GM18507 (cell line): ENCODE measurements at regions not wholly inside any gene's neighbourhood (a gene's known extent, or its start where the extent isn't known, plus 50 kb on each side); places are given as distances from the start of the nearest gene placed in this dataset.
"Not testable (repeated sequence)": the region's sequence is repeated elsewhere in the genome, so short reads cannot be mapped to it uniquely, and the experiment has no call there.

ENCODE experiments used
- DNase-seq: peaks from one replicate; pipeline ENCODE4 v3.0.0; 2011; ENCODE audit warnings: low read depth; ENCODE audit not compliant: insufficient read length; ENCODE audit errors: extremely low spot score
- FAIRE-seq: peaks from 2 replicates; lab custom pipeline; 2011; peaks lifted over from hg19 to GRCh38; lab: Jason Lieb, UNC

GRCh38 chr3:152128356-152128755, 140.4 kb upstream of the MBNL1 start:
- FAIRE-seq (no peak), DNase-seq (no peak)

- DNase-seq: no peak
- no peak for FAIRE-seq
Measured at GRCh38 chr3:152139651-152140050, 129.1 kb upstream of the MBNL1 start.

- no peak for DNase-seq
- FAIRE-seq: no peak
Measured at GRCh38 chr3:152146461-152146860, 122.3 kb upstream of the MBNL1 start.

- no peak for FAIRE-seq
Measured at GRCh38 chr3:152147748-152148147, 121.0 kb upstream of the MBNL1 start.

GRCh38 chr3:152148579-152148978, 120.2 kb upstream of the MBNL1 start:
- DNase-seq (no peak), FAIRE-seq (no peak)

More at GRCh38 chr3:152147748-152148147, 121.0 kb upstream of the MBNL1 start:
- DNase-seq: no peak

GRCh38 chr3:152149832-152150231, 118.9 kb upstream of the MBNL1 start:
- DNase-seq (no peak), FAIRE-seq (peak; percentile 18)

- peak; percentile 21 for FAIRE-seq
Measured at GRCh38 chr3:152151216-152151876, 117.4 kb upstream of the MBNL1 start.

GRCh38 chr3:152151877-152152765, 116.6 kb upstream of the MBNL1 start:
- FAIRE-seq: not testable (repeated sequence)

More at GRCh38 chr3:152151216-152151876, 117.4 kb upstream of the MBNL1 start:
- DNase-seq: no peak

GRCh38 chr3:152153115-152153514, 115.6 kb upstream of the MBNL1 start:
- not testable (repeated sequence) for FAIRE-seq, DNase-seq

More at GRCh38 chr3:152151877-152152765, 116.6 kb upstream of the MBNL1 start:
- DNase-seq: not testable (repeated sequence)

- no peak for FAIRE-seq
- no peak for DNase-seq
Measured at GRCh38 chr3:152155246-152156020, 113.3 kb upstream of the MBNL1 start.

- FAIRE-seq: no peak
- DNase-seq: no peak
Measured at GRCh38 chr3:152156880-152157279, 111.8 kb upstream of the MBNL1 start.

GRCh38 chr3:152157337-152157736, 111.4 kb upstream of the MBNL1 start:
- FAIRE-seq (peak; percentile 39), DNase-seq (no peak)

- DNase-seq (no peak), FAIRE-seq (no peak)
Measured at GRCh38 chr3:152159328-152159727, 109.4 kb upstream of the MBNL1 start.

GRCh38 chr3:152160350-152161011, 108.2 kb upstream of the MBNL1 start:
- DNase-seq (no peak), FAIRE-seq (peak; percentile 70)

GRCh38 chr3:152172460-152172859, 96.3 kb upstream of the MBNL1 start:
- FAIRE-seq (no peak), DNase-seq (no peak)

GRCh38 chr3:152173627-152174026, 95.1 kb upstream of the MBNL1 start:
- no peak for FAIRE-seq

GRCh38 chr3:152174876-152175527, 93.7 kb upstream of the MBNL1 start:
- DNase-seq (no peak), FAIRE-seq (no peak)

More at GRCh38 chr3:152173627-152174026, 95.1 kb upstream of the MBNL1 start:
- no peak for DNase-seq

GRCh38 chr3:152175528-152175889, 93.2 kb upstream of the MBNL1 start:
- DNase-seq (no peak), FAIRE-seq (peak; percentile 5)

- no peak for FAIRE-seq
- DNase-seq: no peak
Measured at GRCh38 chr3:152176241-152176640, 92.5 kb upstream of the MBNL1 start.
